ENCODE measurements at regions not wholly inside any gene's neighbourhood (a gene's known extent, or its start where the extent isn't known, plus 50 kb on each side); places are given as distances from the start of the nearest gene placed in this dataset.

GRCh38 chrX:4675686-4676300 lies 962.3 kb upstream of the PRKX start:
- TF ChIP-seq KDM1A (IDR thresholded peaks at IDR 0.05) (no peak), YY1 (IDR thresholded peaks at IDR 0.05; ENCODE audit: borderline replicate concordance in 1 of 3, control insufficient read depth in 1 of 3, extremely low read depth in 1 of 3, insufficient read depth in 3 of 3, insufficient read length in 1 of 3, insufficient replicate concordance in 2 of 3, low read depth in 1 of 3, low read length in 2 of 3) (no peak), HDGF (IDR thresholded peaks at IDR 0.05) (no peak), NCOA2 (IDR thresholded peaks at IDR 0.05; ENCODE audit: partially characterized antibody in 2 of 2) (no peak), MEF2A (IDR thresholded peaks at IDR 0.05; ENCODE audit: control insufficient read depth, low read depth, low read length) (no peak), CTCF (IDR thresholded peaks at IDR 0.05 in 2 of 3, conservative IDR thresholded peaks at IDR 0.05 in 1 of 3; ENCODE audit: insufficient read depth in 2 of 3, low read depth in 1 of 3, low read length in 3 of 3) (no peak), TEAD1 (CRISPR knock-in tag; IDR thresholded peaks at IDR 0.05) (no peak), CHD1 (IDR thresholded peaks at IDR 0.05; ENCODE audit: low read length) (no peak), TEAD4 (IDR thresholded peaks at IDR 0.05; ENCODE audit: low read length) (no peak), TEAD4 (CRISPR knock-in tag; IDR thresholded peaks at IDR 0.05; ENCODE audit: borderline replicate concordance) (no peak), SMAD1 (IDR thresholded peaks at IDR 0.05; ENCODE audit: low read depth, low read length, partially characterized antibody) (no peak), PYGO2 (tag; IDR thresholded peaks at IDR 0.05) (no peak), STAG1 (CRISPR knock-in tag; IDR thresholded peaks at IDR 0.05; ENCODE audit: borderline replicate concordance) (no peak)
